Lower leg skin (tissue), 4 donors: ENCODE measurements at regions not wholly inside any gene's neighbourhood (a gene's known extent, or its start where the extent isn't known, plus 50 kb on each side); places are given as distances from the start of the nearest gene placed in this dataset.
A peak's percentile ranks its signal among the peaks of the same experiment; 100 is the strongest.

Experiments
- DNase-seq, 2 donors: peaks; one replicate each; pipeline ENCODE4 v3.0.0-alpha.2; 2019; ENCODE audit warnings: low spot score in 2 of 2
- H3K4me3 ChIP-seq: fragments of 200-600 bp; sonication (generic); 2 replicates; pipeline ENCODE4 v1.5.1; 2017; ENCODE audit warnings: mild to moderate bottlenecking, low read depth; ENCODE audit not compliant: poor library complexity, severe bottlenecking
- POLR2A ChIP-seq, 2 donors: fragments of 450-650 bp; IDR thresholded peaks; one replicate each; pipeline ENCODE4 v1.6.1; 2016 to 2017; ENCODE audit warnings: antibody characterized with exemption in 2 of 2, mild to moderate bottlenecking in 1 of 2, moderate library complexity in 1 of 2
- WGBS, 2 donors: methylation state at CpG; one replicate each; pipeline ENCODE4 v1.1.5; 2018; 5-methylcytosine and 5-hydroxymethylcytosine counted together
- intact Hi-C: fragments of 100-400 bp; cut with DNase I; formaldehyde crosslinking; loops from one replicate; pipeline ENCODE4 v1.15.0; 2023; ENCODE audit warnings: low total_unique reads
- TF ChIP-seq, protein P1 (sequence below), 3 donors: fragments of 450-650 bp; IDR thresholded peaks; one replicate each; pipeline ENCODE4 v1.5.1; 2016; ENCODE audit warnings: antibody characterized with exemption in 3 of 3, mild to moderate bottlenecking in 3 of 3, moderate library complexity in 2 of 3

DNA sequence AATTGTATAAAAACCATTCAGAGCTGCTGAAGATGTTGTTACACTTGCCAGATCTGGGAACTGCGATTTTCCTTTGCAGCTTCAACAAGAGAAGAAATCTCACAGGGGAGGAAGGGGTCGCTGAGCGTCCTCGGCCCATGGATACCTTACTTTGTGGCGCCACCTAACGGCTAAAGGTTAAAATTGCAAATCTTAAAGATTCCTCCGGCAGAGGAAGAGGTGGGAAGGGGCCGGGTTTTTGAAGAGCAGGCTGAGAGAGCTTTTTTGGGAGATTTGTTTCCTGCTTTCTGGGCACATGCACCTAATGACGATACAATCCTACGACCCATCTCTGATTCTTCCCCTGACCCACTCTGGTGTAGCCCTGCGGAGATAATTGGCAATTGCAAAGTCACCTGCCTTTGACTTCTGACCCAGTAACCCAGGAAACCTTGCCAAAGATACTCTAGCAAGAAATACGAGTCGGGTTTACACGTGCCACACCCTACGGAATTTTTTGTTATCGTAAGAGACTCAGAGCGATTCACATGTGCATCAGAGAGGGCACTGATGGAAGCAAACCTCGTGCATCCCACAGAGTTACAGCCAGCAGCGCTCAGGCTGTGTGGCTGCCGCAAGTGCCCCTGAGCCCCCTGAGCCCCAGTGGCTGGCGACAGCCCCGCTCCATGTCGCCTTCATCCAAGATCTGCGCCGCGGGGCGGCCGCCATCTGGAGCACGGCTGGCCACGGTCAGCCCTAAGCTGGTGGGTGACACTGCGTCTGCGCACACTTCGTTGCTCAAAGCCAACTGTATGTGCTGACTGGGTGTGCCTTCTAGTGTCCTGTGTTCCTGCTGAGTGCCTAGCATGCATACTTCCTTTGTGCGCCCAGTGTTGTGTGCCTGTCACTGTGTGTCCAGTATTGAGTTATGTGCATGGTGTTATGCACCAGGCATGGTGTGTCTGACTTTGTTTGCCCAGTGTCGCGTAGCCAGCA, 55.2 kb upstream of the CHRNA7 start:
- 13 to 15% methylated on average over 33 to 36 of the region's 36 CpGs for whole genome bisulfite sequencing, 2 donors
- no peak overlapping the region for H3K4me3 ChIP-seq
- TF ChIP-seq POLR2A (IDR thresholded peaks at IDR 0.05): no peak
- peak in 1 of 2 donors; percentile 79 for DNase-seq
- intact Hi-C loops: no loop called here

DNA sequence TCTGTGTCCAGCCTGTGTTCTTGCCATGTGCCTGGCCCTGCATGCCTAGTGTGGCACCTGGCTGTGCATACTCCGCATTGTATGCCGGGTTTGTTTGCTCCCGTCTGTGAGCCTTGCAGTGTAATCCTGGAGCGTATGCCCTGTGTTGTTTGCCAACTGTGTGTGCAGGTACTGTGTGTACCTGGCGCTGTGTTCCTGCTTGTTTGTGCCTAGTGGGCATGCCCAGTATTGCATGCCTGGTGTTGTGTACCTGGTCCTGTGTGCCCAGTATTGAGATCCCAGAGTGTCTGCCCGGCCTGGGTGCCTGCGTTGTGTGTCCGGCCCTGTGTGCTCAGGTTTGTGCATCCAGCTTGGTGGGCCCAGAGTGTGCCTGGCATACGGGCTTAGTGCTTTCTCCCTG, 54.5 kb upstream of the CHRNA7 start:
- intact Hi-C loops: no loop called here
- peak in 1 of 2 donors; percentile 64 for DNase-seq

DNA sequence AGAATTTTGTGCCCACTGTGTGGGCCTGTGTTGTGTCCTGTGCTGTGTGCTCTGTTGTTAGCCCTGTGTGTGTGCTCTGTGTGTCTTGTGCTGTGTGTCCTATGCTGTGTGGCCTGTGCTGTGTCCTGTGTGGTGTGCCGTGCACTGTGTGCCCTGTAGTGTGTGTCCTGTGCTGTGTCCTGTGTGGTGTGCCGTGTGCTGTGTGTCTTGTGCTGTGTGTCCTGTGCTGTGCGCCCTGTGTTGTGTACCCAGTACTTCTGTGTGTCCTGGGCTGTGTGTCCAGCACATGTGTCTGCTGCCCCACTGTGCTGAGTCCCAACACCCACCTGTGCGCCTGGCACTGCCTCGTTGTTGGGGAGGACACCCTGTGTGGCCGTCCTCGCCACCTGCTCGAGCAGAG, 53.2 kb upstream of the CHRNA7 start:
- TF ChIP-seq, protein P1, sequence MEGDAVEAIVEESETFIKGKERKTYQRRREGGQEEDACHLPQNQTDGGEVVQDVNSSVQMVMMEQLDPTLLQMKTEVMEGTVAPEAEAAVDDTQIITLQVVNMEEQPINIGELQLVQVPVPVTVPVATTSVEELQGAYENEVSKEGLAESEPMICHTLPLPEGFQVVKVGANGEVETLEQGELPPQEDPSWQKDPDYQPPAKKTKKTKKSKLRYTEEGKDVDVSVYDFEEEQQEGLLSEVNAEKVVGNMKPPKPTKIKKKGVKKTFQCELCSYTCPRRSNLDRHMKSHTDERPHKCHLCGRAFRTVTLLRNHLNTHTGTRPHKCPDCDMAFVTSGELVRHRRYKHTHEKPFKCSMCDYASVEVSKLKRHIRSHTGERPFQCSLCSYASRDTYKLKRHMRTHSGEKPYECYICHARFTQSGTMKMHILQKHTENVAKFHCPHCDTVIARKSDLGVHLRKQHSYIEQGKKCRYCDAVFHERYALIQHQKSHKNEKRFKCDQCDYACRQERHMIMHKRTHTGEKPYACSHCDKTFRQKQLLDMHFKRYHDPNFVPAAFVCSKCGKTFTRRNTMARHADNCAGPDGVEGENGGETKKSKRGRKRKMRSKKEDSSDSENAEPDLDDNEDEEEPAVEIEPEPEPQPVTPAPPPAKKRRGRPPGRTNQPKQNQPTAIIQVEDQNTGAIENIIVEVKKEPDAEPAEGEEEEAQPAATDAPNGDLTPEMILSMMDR (IDR thresholded peaks at IDR 0.05): no peak
- no peak for TF ChIP-seq POLR2A (IDR thresholded peaks at IDR 0.05)
- 51 to 57% methylated on average over 5 to 7 of the region's 8 CpGs for WGBS, 2 donors
- intact Hi-C loops: no loop called here
- H3K4me3 ChIP-seq: no peak overlapping the region
- peak in 1 of 2 donors; percentile 77 for DNase-seq

More for the DNA sequence above, 54.5 kb upstream of the CHRNA7 start:
- no peak overlapping the region for H3K4me3 ChIP-seq
- 72 to 78% methylated on average over 9 of the region's 9 CpGs for WGBS, 2 donors
- TF ChIP-seq, protein P1 (IDR thresholded peaks at IDR 0.05): no peak
- TF ChIP-seq POLR2A (IDR thresholded peaks at IDR 0.05): no peak

DNA sequence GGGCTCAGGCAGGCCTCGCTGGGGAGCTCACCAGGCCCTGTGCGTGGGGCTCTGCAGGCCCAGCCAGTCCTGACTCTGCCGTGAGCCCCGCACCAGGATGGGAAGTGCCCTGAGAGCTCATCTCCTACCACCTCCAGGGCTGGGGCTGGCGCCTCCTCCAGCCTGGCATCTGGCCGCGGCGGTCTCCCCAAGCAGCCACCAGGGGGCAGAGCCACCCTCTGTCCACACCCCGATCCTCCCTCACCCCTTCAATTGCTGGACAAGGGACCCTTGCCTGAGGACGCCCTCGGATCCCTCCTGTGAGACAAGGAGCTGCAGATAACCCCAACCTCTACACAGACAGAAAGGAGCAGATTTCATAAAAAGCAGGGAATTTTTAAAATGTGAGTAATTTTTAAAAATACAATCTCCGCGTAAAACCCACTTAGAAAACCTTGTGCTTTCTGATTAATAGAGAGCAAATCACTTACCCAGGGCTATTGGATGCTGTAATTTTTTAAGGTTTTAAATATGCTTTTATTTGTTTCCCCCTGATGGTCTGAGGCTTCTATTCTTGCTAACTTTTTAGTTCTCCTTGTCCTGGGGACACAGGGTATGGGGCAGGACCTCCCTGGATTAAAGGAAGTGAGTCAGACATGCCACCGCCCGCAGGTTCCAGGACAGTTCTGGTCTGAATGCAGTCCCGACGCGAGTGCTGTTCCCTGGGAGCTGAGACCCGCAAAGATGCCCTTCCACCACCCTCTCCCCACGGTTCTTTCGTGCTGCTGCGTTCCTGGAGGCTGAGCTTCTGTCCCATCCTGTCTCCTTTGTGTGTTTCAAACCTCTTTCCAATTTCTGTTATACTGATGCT, 52.3 kb upstream of the CHRNA7 start:
- intact Hi-C loops: no loop called here
- 22 to 23% methylated on average over 20 to 22 of the region's 22 CpGs for WGBS, 2 donors
- H3K4me3 ChIP-seq: no peak overlapping the region
- peak in 1 of 2 donors; percentile 92 for DNase-seq
- TF ChIP-seq, protein P1 (IDR thresholded peaks at IDR 0.05): no peak
- no peak for TF ChIP-seq POLR2A (IDR thresholded peaks at IDR 0.05)
